Endothelial cell of umbilical vein (primary cell): ENCODE measurements at regions not wholly inside any gene's neighbourhood (a gene's known extent, or its start where the extent isn't known, plus 50 kb on each side); places are given as distances from the start of the nearest gene placed in this dataset.

Experiments
- BruUV-seq: library from RNA; stranded (reverse); fragments of 400-500 nt; replicated peaks from 2 replicates; lab custom pipeline; 2021; lab: Mats Ljungman, UMichigan
- CTCF ChIA-PET: fragments of 300-600, 350-600 bp; sonication (Branson Sonifier 250); formaldehyde crosslinking; loops from one replicate; lab custom pipeline; 2021; ENCODE audit warnings: antibody characterized with exemption, inconsistent platforms; lab: Charles Lee
- POLR2A ChIA-PET: fragments of 300-600, 350-600 bp; sonication (Branson Sonifier 250); formaldehyde crosslinking; loops from one replicate; lab custom pipeline; 2021; ENCODE audit warnings: antibody characterized with exemption, inconsistent platforms; lab: Charles Lee
- DNase-seq: peaks from one replicate; pipeline ENCODE4 v3.0.0-alpha.2; 2011; ENCODE audit warnings: low read depth, low spot score
- FAIRE-seq: peaks from 2 replicates; lab custom pipeline; 2011; peaks lifted over from hg19 to GRCh38; lab: Jason Lieb, UNC
- H2AFZ ChIP-seq: 2 replicates; pipeline ENCODE4 v1.6.0; 2012; ENCODE audit warnings: low read depth, low read length, control low read depth, inconsistent platforms
- H3K27ac ChIP-seq: 2 replicates; pipeline ENCODE4 v1.5.1; 2011; ENCODE audit warnings: low read depth, mild to moderate bottlenecking, control low read depth, low read length, moderate library complexity; ENCODE audit not compliant: insufficient read depth
- H3K27me3 ChIP-seq, 2 experiments: 2 replicates each; pipeline versions ENCODE4 v1.6.0 to v1.6.1; 2011; ENCODE audit warnings: low read length in 2 of 2, mixed read lengths in 1 of 2; ENCODE audit not compliant: control insufficient read depth in 2 of 2, insufficient read depth in 2 of 2
- H3K36me3 ChIP-seq, 2 experiments: 2 replicates in 1 of 2; 3 replicates in 1 of 2; pipeline ENCODE4 v1.5.1; 2011; ENCODE audit warnings: low read length in 2 of 2, mild to moderate bottlenecking in 1 of 2, moderate library complexity in 1 of 2; ENCODE audit not compliant: control insufficient read depth in 2 of 2, insufficient read depth in 2 of 2; ENCODE audit errors: extremely low read depth in 1 of 2
- H3K4me1 ChIP-seq: 3 replicates; pipeline ENCODE4 v1.5.1; 2011; ENCODE audit warnings: mild to moderate bottlenecking, low read length; ENCODE audit not compliant: control insufficient read depth, insufficient read depth; ENCODE audit errors: extremely low read depth
- H3K4me2 ChIP-seq: 2 replicates; pipeline ENCODE4 v1.6.1; 2011; ENCODE audit warnings: low read length, control low read depth, mixed read lengths; ENCODE audit not compliant: insufficient read depth
- H3K4me3 ChIP-seq, 3 experiments: fragments of 200-600 bp in 1 of 3; sonication (generic), shearing (Covaris generic) in 1 of 3; replicated peaks in 1 of 3; 2 replicates each; pipeline ENCODE4 v1.5.1; 2011 to 2016; ENCODE audit warnings: control low read depth in 3 of 3, low read length in 3 of 3, mild to moderate bottlenecking in 2 of 3, inconsistent platforms in 1 of 3, low read depth in 1 of 3, moderate library complexity in 1 of 3; ENCODE audit not compliant: insufficient read depth in 1 of 3
- H3K79me2 ChIP-seq: 2 replicates; pipeline ENCODE4 v1.6.0; 2012; ENCODE audit warnings: low read length, inconsistent platforms; ENCODE audit not compliant: control insufficient read depth, insufficient read depth
- H3K9ac ChIP-seq: replicated peaks from 2 replicates; pipeline ENCODE3; 2011; ENCODE audit warnings: low read length, control low read depth; ENCODE audit not compliant: insufficient read depth; ENCODE audit errors: extremely low read depth
- H3K9me1 ChIP-seq: replicated peaks from 3 replicates; pipeline ENCODE4 v1.6.0; 2011; ENCODE audit warnings: mild to moderate bottlenecking, low read length; ENCODE audit not compliant: control insufficient read depth, insufficient read depth; ENCODE audit errors: extremely low read depth
- H3K9me3 ChIP-seq: replicated peaks from 2 replicates; pipeline ENCODE4 v1.5.1; 2012; ENCODE audit warnings: low read length, inconsistent platforms; ENCODE audit not compliant: control insufficient read depth, insufficient read depth
- H4K20me1 ChIP-seq: replicated peaks from 2 replicates; pipeline ENCODE3; 2011; ENCODE audit warnings: mild to moderate bottlenecking, low read length; ENCODE audit not compliant: control insufficient read depth, insufficient read depth; ENCODE audit errors: extremely low read depth
- EZH2 ChIP-seq: IDR thresholded peaks from 2 replicates; pipeline ENCODE4 v1.6.1; 2012; ENCODE audit warnings: borderline replicate concordance, low read depth, mild to moderate bottlenecking, moderate library complexity, low read length, inconsistent platforms; ENCODE audit not compliant: severe bottlenecking
- GATA2 ChIP-seq: IDR thresholded peaks from 2 replicates; pipeline ENCODE4 v1.7.0; 2011; ENCODE audit warnings: low read depth, mild to moderate bottlenecking, moderate library complexity, mixed read lengths, low read length; ENCODE audit not compliant: insufficient read length, insufficient read depth
- JUN ChIP-seq: IDR thresholded peaks from 2 replicates; pipeline ENCODE4 v1.6.1; 2011; ENCODE audit warnings: borderline replicate concordance, low read depth; ENCODE audit not compliant: insufficient read length, insufficient read depth
- dilution Hi-C: fragments of 300-500 bp; cut with MboI; formaldehyde crosslinking; loops from one replicate; pipeline ENCODE4 v1.15.0; 2019; ENCODE audit warnings: low sequenced_read_pairs; ENCODE audit not compliant: extremely low pct_ligation_motif_present
- intact Hi-C: fragments of 100-400 bp; cut with micrococcal nuclease; formaldehyde crosslinking; loops from one replicate; pipeline ENCODE4 v1.10.0; 2022
- TF ChIP-seq, protein P1 (sequence below), 2 donors: IDR thresholded peaks; 1 replicate in 1 of 2; 2 replicates in 1 of 2; pipeline ENCODE4 v1.5.1; 2011; ENCODE audit warnings: low read length in 2 of 2, mild to moderate bottlenecking in 2 of 2, moderate library complexity in 2 of 2, control low read depth in 1 of 2, inconsistent platforms in 1 of 2, low read depth in 1 of 2; ENCODE audit not compliant: insufficient read depth in 1 of 2; ENCODE audit errors: extremely low read depth in 1 of 2

DNA sequence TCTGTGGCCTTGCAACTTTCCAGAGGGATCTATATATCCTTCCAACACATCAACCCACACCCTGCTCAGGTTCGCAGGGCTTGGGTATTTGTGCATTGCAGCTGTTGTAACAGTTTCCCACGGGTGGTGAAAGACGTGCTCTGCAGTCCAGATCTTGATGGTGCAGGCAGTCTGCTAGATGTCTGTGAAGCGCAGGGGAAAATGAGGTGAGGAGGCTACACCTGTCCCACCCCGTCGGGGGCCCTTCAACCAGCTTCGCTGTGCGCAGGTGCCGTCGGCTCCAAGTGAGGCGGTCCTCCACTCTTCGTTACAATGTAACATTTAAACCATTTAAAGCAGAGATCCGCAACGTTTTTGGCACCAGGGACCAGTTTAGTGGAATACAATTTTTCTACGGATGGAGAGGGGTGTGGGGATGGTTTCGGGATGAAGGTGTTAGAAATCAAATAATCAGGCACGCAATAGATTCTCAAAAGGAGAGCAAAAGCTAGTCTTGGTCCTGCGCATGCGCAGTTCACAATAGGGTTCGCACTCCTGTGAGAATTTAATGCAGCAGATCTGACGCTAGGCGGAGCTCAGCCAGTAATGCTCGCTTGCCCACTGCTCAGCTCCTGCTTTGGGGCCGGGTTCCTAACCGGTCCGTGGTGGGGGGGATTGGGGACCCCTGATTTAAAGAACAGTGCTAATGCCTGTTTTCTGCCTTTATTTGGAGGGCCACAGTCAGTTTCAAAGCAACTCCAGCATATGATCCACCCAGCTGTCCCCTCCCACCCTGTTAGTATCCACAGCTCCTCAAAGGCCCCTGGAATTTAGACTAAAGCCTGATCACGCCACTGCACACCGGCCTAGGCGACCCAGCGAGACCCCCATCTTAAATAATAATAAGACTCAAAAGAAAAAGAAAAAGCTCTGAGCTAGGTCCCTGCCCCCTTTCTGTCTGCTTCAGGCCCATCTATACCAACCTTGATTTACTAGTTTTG is 97.1 kb upstream of the SELENOP start:
- H3K4me1 ChIP-seq = peaks cover 5% of the 10 kb centered on the region
- intact Hi-C loops = loop anchor here (1.0 to 10.0 kb wide), 4 partner anchors 213 to 576 kb away; partner anchors contain the start of gene TMEM267
- dilution Hi-C loops = no loop called here
- peaks cover 23 to 34% of the 10 kb centered on the region in 2 experiments for H3K27me3 ChIP-seq
- H3K4me3 ChIP-seq = peak overlapping the region; percentile 31 to 75 (median 41)
- TF ChIP-seq JUN (no peak), EZH2 (peak; percentile 75), GATA2 (no peak)
- TF ChIP-seq, protein P1, sequence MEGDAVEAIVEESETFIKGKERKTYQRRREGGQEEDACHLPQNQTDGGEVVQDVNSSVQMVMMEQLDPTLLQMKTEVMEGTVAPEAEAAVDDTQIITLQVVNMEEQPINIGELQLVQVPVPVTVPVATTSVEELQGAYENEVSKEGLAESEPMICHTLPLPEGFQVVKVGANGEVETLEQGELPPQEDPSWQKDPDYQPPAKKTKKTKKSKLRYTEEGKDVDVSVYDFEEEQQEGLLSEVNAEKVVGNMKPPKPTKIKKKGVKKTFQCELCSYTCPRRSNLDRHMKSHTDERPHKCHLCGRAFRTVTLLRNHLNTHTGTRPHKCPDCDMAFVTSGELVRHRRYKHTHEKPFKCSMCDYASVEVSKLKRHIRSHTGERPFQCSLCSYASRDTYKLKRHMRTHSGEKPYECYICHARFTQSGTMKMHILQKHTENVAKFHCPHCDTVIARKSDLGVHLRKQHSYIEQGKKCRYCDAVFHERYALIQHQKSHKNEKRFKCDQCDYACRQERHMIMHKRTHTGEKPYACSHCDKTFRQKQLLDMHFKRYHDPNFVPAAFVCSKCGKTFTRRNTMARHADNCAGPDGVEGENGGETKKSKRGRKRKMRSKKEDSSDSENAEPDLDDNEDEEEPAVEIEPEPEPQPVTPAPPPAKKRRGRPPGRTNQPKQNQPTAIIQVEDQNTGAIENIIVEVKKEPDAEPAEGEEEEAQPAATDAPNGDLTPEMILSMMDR (IDR thresholded peaks at IDR 0.05; ENCODE audit: extremely low read depth in 1 of 2, insufficient read depth in 1 of 2, low read depth in 1 of 2, low read length in 2 of 2) = peak; percentile 75 to 78
- H3K9me1 ChIP-seq = no peaks in the 10 kb centered on the region
- ChIA-PET CTCF (interaction anchor here (0.5 to 8.3 kb wide), 44 partner anchors 10 to 583 kb away, joined by 3 to 175 read pairs (median 5); partner anchors contain the start of genes TMEM267 and ZNF131), POLR2A (interaction anchor here (0.6 to 1.1 kb wide), 4 partner anchors 129 to 541 kb away, joined by 3 to 6 read pairs (median 4); no protein-coding TSS in a partner anchor)
- H3K9ac ChIP-seq = peak overlapping the region; percentile 17
- no TSS peak for BruUV-seq
- H3K4me2 ChIP-seq = peak overlapping the region; percentile 96
- FAIRE-seq (peak; percentile 99), DNase-seq (peak; percentile 87)
- H2AFZ ChIP-seq = peak overlapping the region; percentile 97
- no peaks in the 10 kb centered on the region for H3K79me2 ChIP-seq
- H4K20me1 ChIP-seq = no peaks in the 10 kb centered on the region
- H3K36me3 ChIP-seq = no peaks in the 10 kb centered on the region
- H3K27ac ChIP-seq = no peak overlapping the region
- no peaks in the 10 kb centered on the region for H3K9me3 ChIP-seq
